Fibroblast of the aortic adventitia (primary cell): ENCODE measurements at regions not wholly inside any gene's neighbourhood (a gene's known extent, or its start where the extent isn't known, plus 50 kb on each side); places are given as distances from the start of the nearest gene placed in this dataset.
A peak's percentile ranks its signal among the peaks of the same experiment; 100 is the strongest.

ENCODE experiments used
- DNase-seq: peaks from one replicate; pipeline ENCODE4 v3.0.0-alpha.2; 2010; ENCODE audit warnings: low read depth
- H3K4me3 ChIP-seq: 2 replicates; pipeline ENCODE4 v1.5.1; 2011; ENCODE audit warnings: low read depth, mild to moderate bottlenecking, control low read depth, low read length, moderate library complexity
- TF ChIP-seq, protein P1 (sequence below): IDR thresholded peaks from 2 replicates; pipeline ENCODE4 v1.5.1; 2011; ENCODE audit warnings: mild to moderate bottlenecking, low read length, control low read depth, inconsistent platforms; ENCODE audit not compliant: insufficient read depth

DNA sequence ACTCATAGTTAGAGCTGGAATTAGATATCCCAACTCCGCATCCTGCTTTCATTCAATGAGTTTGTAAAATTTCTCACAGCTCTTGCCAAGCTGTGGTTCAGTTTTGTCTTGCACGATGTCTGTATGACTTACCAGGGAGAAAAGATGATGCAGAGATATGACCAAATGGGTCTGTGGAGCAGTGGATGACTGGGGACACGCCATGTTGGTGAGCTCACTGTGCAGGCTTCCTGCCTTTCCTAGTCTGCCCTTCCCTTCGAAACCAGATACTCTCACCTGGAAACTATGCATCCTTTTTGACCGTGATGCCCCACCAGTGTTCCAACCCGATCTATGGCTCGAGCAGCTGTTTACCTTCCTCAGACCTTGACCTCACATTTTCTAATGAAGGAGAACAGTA, 262.7 kb upstream of the BMP2 start:
- no peak overlapping the region for H3K4me3 ChIP-seq
- TF ChIP-seq, protein P1, sequence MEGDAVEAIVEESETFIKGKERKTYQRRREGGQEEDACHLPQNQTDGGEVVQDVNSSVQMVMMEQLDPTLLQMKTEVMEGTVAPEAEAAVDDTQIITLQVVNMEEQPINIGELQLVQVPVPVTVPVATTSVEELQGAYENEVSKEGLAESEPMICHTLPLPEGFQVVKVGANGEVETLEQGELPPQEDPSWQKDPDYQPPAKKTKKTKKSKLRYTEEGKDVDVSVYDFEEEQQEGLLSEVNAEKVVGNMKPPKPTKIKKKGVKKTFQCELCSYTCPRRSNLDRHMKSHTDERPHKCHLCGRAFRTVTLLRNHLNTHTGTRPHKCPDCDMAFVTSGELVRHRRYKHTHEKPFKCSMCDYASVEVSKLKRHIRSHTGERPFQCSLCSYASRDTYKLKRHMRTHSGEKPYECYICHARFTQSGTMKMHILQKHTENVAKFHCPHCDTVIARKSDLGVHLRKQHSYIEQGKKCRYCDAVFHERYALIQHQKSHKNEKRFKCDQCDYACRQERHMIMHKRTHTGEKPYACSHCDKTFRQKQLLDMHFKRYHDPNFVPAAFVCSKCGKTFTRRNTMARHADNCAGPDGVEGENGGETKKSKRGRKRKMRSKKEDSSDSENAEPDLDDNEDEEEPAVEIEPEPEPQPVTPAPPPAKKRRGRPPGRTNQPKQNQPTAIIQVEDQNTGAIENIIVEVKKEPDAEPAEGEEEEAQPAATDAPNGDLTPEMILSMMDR, result no peak
- no peak for DNase-seq

DNA sequence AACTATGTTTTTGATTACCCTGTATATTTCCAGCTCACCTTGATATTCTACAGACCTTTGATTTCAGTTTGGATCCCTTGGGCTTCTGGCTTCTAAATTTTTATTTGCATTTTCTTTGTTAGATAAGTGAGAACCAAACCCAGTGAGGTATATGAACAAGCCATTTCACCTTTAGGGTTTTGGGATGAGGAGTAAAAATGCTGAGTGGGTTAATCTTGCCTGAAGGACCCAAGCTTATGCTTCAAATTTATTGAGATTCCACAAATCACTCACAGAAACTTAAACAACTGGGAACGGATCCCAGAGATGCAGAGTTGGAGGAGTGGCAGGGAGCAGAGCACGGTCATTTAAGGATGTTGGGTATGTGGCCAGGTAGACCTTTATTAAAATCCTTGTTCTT, 263.3 kb upstream of the BMP2 start:
- no peak for DNase-seq
- TF ChIP-seq, protein P1, result no peak
- no peak overlapping the region for H3K4me3 ChIP-seq

DNA sequence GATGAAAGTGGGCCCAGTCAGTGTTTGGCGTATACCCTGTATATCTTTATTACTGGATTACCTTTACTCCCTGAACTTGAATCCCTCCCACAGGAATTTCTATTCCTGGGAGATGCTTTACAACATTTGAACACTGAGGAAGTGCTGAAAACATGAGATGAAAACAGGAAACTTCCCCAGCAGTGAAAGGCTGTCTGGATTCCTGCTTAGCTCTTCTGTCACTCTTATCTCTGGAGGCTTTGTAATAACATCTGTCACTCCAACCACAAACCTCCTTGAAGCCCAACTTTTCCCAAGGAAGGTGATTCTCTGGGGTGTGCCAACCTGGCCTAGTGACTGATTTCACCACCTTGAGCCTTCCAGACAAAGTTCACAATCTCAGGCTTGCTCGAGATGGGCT, 264.5 kb upstream of the BMP2 start:
- TF ChIP-seq, protein P1, result no peak

DNA sequence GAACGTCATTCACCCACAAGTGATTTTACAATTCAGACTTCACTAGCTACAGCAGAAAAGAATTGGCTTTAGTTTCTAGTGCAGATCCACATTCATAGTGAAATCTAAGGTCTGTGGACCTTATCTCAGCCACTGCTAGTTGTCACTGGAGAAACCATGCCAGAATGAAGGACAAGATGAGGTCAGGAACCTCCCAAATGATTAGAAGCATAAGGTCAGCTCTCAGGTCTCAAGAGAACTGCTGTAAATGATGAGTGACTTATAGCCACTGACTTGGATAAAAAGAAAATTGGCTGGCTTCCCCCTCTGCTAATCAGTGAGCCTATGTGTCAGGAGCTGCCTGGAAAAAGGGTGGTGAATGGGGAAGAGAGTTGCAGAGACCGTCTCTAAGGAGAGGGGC, 265.3 kb upstream of the BMP2 start:
- no peak overlapping the region for H3K4me3 ChIP-seq
- TF ChIP-seq, protein P1, result no peak
- no peak for DNase-seq

More for the DNA sequence above, 264.5 kb upstream of the BMP2 start:
- no peak overlapping the region for H3K4me3 ChIP-seq
- DNase-seq, result no peak

DNA sequence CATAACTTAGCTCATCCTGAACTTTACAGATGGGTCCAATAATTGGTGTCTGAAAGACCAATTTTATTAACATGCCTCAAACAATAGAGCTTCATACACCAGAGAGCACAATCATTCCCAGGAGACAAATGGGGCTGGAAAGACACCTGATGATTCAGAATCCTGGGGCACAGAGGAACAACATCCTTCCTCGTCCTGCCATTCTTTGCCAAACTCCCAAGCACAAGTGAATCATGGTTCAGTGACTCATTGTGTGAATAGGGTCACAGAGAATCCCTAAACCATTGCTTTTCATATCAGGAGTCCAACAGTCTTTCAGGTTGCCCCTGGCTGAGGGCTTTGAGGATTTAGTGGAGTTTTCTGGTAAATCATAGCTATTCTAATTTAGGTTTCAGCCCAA, 266.4 kb upstream of the BMP2 start:
- H3K4me3 ChIP-seq, result no peak overlapping the region
- TF ChIP-seq, protein P1, result no peak

DNA sequence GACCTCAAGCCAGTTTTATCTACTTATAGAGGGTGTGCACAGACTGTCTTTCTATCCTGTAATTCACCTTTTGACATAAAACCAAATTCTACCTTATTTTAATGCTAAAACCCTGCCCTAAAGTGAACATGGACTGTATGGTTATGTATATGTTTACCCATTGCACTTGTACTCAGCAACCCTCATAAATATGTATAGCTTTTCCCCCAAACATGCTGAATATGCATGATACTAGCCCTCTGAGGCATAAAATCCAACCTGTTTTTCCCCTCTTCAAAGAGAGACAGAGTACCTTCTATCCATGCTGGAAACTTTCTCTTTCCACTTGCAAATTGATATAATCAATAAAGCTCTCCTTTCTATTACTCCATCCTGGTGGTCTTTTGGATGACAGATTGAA, 267.9 kb upstream of the BMP2 start:
- H3K4me3 ChIP-seq, result no peak overlapping the region

More for the DNA sequence above, 266.4 kb upstream of the BMP2 start:
- peak; percentile 30 for DNase-seq

DNA sequence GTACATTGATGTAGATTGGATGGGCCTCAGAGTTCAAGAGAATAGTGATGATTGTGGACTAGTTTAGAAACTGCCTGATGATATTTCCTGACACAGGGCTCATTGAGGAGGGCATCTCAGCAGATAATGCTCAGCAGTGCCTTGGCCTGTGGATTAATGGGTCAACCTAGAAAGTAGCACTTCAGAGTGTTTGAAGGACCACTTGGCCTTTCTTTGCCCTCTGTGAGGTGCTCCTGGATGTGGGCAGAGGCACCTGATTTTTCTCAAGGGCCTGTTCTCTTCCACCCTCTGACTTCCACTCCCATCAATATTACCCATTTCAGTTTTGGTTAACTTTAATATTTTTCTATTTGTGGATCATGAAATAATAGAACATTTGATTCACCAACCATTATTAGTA, 270.6 kb upstream of the BMP2 start:
- no peak for DNase-seq
- H3K4me3 ChIP-seq, result no peak overlapping the region
- TF ChIP-seq, protein P1, result no peak

More for the DNA sequence above, 267.9 kb upstream of the BMP2 start:
- TF ChIP-seq, protein P1, result no peak
- no peak for DNase-seq
